Activated CD4-positive, alpha-beta memory T cell treated with anti-CD3 and anti-CD28 coated beads, Interleukin-2, amount 10 ng/mL, durations not matched to agents 7 days and 5 days (primary cell): ENCODE measurements at regions not wholly inside any gene's neighbourhood (a gene's known extent, or its start where the extent isn't known, plus 50 kb on each side); places are given as distances from the start of the nearest gene placed in this dataset.

Experiments used
- CTCF ChIA-PET: fragments of 350-600 bp; sonication (Branson Sonifier 250); formaldehyde crosslinking; loops from one replicate; lab custom pipeline; 2021; ENCODE audit warnings: antibody characterized with exemption, inconsistent platforms; lab: Charles Lee
- POLR2A ChIA-PET: fragments of 350-600 bp; sonication (Branson Sonifier 250); formaldehyde crosslinking; loops from one replicate; lab custom pipeline; 2021; ENCODE audit warnings: antibody characterized with exemption; lab: Charles Lee
- DNase-seq: peaks from one replicate; pipeline ENCODE4 v3.0.0-alpha.2; 2020
- H3K27ac Mint-ChIP-seq: one replicate; pipeline ENCODE4 v1.8.0; 2021; ENCODE audit warnings: mild to moderate bottlenecking, mixed read lengths
- H3K27me3 Mint-ChIP-seq: one replicate; pipeline ENCODE4 v1.8.0; 2021; ENCODE audit warnings: mixed read lengths
- H3K36me3 Mint-ChIP-seq: one replicate; pipeline ENCODE4 v1.8.0; 2021; ENCODE audit warnings: low read depth, mixed read lengths
- H3K4me1 Mint-ChIP-seq: one replicate; pipeline ENCODE4 v1.8.0; 2021; ENCODE audit warnings: mixed read lengths
- H3K4me3 Mint-ChIP-seq: one replicate; pipeline ENCODE4 v1.8.0; 2021; ENCODE audit warnings: mild to moderate bottlenecking, mixed read lengths
- H3K9me3 Mint-ChIP-seq: one replicate; pipeline ENCODE4 v1.8.0; 2021; ENCODE audit warnings: mixed read lengths

DNA sequence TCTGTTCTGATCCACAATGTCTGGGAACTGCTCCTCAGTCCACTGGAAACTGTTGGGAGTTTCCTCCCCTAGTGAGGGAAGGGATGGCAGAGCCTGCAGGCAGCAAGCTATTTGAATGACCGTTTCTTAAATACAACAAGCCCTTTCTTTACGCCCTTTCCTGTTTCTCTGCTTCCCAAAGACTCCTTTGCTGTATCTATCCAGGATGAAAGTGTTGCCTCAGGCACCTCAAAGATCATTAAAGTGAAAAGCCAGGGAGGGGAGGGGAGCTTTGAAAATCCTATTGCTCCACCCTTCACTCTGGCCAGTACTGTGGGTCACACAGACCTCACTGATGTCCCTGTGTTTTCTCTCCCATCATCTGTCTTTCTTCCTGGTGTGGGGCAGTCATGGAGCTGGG is 213.1 kb downstream of the RNF144B start:
- no peaks in the 10 kb centered on the region for H3K4me1 Mint-ChIP-seq
- H3K27me3 Mint-ChIP-seq: peaks cover 5% of the 10 kb centered on the region
- H3K27ac Mint-ChIP-seq: no peak overlapping the region
- H3K36me3 Mint-ChIP-seq: no peaks in the 10 kb centered on the region
- CTCF ChIA-PET: interaction anchor here (1.5 kb wide), 1 partner anchor 1456 kb away, joined by 4 read pairs; no protein-coding TSS in a partner anchor
- POLR2A ChIA-PET: no interaction called here
- H3K9me3 Mint-ChIP-seq: no peaks in the 10 kb centered on the region
- no peak for DNase-seq
- H3K4me3 Mint-ChIP-seq: no peak overlapping the region

DNA sequence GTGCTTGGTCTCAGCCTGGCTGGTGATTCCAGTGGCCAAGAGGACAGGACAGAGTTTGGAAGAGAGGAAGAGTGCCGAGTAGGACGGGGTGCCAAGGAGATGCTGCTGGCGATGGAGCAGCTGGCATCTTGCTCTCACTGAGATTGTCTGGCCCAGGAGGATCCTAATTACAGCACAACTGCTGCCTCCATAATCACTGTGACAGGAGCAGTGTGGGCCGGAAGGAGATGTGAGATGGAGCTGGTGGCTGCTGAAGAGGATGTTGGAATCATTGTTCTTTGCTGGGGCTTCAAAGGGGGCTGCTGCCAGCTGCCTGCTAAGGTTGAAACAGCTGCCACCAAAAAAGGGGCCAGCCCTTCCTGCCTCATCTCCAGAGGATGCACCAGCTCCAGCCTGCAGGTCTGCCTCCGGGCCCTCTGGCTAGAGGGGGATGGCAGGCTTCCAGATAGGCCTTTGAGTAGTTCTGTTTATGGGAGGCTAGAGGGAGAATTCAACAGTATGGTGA is 214.4 kb downstream of the RNF144B start:
- no peak overlapping the region for H3K4me3 Mint-ChIP-seq
- CTCF ChIA-PET: no interaction called here
- H3K27me3 Mint-ChIP-seq: peaks cover 4% of the 10 kb centered on the region
- H3K36me3 Mint-ChIP-seq: no peaks in the 10 kb centered on the region
- POLR2A ChIA-PET: no interaction called here
- DNase-seq: no peak
- H3K9me3 Mint-ChIP-seq: no peaks in the 10 kb centered on the region
- H3K4me1 Mint-ChIP-seq: no peaks in the 10 kb centered on the region
- H3K27ac Mint-ChIP-seq: no peak overlapping the region

DNA sequence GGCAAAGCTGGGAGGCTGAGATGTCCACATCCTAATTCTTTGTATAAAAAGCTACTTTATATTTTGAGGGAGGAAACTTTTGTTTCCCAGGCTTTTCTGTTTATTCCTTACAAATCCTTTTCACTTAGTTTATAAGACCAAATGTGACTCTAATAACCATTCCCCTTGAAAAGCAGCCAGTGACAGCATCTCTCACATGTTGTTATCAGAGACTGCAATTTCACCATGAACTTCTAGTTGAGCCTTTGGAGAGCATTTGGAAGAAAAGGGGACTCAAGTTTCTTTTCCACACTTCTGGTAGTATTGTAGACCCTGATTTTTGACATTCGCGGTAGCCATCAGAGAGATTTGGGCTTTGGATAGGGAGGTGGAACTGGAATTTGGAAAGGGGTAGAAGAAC is 215.8 kb downstream of the RNF144B start:
- ChIA-PET POLR2A (no interaction called here), CTCF (no interaction called here)
- Mint-ChIP-seq H3K27ac (no peak overlapping the region), H3K4me1 (no peaks in the 10 kb centered on the region), H3K4me3 (no peak overlapping the region), H3K36me3 (no peaks in the 10 kb centered on the region), H3K9me3 (no peaks in the 10 kb centered on the region), H3K27me3 (peaks cover 4% of the 10 kb centered on the region)
- DNase-seq: no peak

DNA sequence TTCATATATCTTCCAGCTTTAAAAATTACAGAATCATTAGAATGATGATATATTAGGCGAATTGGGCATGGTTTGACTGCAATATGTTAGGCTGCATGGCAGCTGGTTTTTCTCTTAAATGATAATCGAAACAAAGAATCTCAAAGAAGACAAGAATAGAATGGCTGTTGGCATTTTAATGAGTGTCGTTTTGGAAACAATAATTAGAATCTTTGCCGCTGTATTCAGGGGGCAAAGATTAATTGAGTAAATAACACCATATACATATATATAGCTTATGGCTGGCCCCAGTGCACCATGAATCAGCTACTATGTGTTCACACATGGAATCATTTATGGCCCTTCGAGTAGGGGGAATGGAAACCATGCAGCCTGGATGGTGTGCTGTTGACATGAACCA is 216.2 kb downstream of the RNF144B start:
- ChIA-PET CTCF (no interaction called here), POLR2A (no interaction called here)
- Mint-ChIP-seq H3K4me3 (no peak overlapping the region), H3K36me3 (no peaks in the 10 kb centered on the region), H3K4me1 (no peaks in the 10 kb centered on the region), H3K9me3 (no peaks in the 10 kb centered on the region), H3K27ac (no peak overlapping the region), H3K27me3 (peaks cover 4% of the 10 kb centered on the region)
- no peak for DNase-seq

DNA sequence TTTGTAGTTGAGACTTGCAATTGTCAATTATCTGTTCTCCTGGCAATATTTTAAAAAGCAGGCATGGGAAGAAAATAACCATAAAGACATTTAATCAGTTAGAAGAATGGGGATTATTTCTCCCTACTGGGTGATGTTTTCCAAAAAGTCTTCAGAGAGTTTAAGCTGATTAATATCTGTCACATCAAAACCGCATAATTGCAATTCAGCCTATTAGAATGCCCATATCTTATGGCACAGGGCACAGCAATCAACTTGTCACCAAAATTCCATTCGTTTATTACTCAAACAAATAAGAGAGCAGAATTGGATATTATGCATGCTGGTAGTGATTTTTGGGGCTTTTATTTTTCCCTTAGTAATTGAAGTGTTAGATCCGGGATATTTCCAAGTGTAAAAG is 218.7 kb downstream of the RNF144B start:
- H3K4me3 Mint-ChIP-seq: no peak overlapping the region
- no peak for DNase-seq
- H3K27me3 Mint-ChIP-seq: peaks cover 4% of the 10 kb centered on the region
- POLR2A ChIA-PET: no interaction called here
- CTCF ChIA-PET: interaction anchor here (1.5 kb wide), 1 partner anchor 10 kb away, joined by 6 read pairs; no protein-coding TSS in a partner anchor
- H3K27ac Mint-ChIP-seq: no peak overlapping the region
- no peaks in the 10 kb centered on the region for H3K36me3 Mint-ChIP-seq
- no peaks in the 10 kb centered on the region for H3K9me3 Mint-ChIP-seq
- no peaks in the 10 kb centered on the region for H3K4me1 Mint-ChIP-seq

DNA sequence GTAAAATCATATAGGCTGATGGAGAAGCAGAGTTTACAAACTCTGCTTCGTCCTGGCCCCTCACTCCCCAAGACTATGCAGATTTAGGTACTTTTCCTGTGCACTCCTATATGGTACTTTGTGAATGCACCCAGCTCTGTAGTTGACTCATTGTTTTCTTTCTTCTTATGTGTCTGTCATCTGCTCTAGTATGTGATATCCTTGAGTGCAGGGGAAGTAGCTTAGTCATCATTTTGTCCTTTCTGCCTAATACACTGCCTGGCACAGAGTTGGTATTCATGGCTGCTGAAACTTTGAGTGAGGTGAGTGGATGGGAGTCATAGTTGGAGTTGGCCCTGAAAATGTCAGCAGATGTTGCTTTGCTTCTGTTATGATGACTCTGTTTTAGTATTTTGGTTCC is 222.6 kb downstream of the RNF144B start:
- no peak for DNase-seq
- Mint-ChIP-seq H3K4me3 (no peak overlapping the region), H3K4me1 (no peaks in the 10 kb centered on the region), H3K36me3 (no peaks in the 10 kb centered on the region), H3K9me3 (no peaks in the 10 kb centered on the region), H3K27ac (no peak overlapping the region), H3K27me3 (peaks cover 2% of the 10 kb centered on the region)
- CTCF ChIA-PET: interaction anchor here (1.3 kb wide), 1 partner anchor 13 kb away, joined by 4 read pairs; no protein-coding TSS in a partner anchor
- POLR2A ChIA-PET: no interaction called here

DNA sequence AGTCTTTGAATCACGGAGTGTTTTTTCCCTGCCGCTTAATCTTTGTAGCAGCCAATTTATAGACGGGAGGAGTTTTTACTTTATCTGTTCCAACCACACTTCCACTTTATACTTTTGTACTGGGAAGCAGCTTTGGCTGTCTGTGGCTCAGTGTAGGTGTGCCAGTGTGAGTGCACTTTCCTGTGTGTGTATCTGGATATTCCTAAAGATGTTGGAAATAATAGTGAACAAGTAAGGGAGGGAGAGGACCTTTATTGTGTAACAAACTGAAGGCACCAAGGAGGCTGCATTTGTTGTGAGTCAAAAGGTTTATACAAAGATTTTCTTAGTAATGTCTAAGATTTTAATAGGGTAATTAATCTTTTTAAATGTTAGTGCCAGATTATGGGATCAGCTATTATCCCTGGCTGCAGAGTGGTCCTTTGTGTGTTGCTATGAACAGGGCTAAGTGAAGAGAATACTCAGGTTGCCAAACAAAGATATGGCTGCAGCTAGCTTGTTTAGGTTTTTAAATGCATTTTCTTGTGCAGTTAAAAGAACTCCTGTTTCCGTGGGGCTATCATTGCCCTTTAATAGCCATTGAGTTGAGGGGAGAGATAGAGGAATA is 226.3 kb downstream of the RNF144B start:
- Mint-ChIP-seq H3K4me3 (no peak overlapping the region), H3K9me3 (no peaks in the 10 kb centered on the region), H3K27ac (no peak overlapping the region), H3K36me3 (no peaks in the 10 kb centered on the region), H3K27me3 (peaks cover 2% of the 10 kb centered on the region), H3K4me1 (no peaks in the 10 kb centered on the region)
- no peak for DNase-seq
- POLR2A ChIA-PET: no interaction called here
- CTCF ChIA-PET: no interaction called here

DNA sequence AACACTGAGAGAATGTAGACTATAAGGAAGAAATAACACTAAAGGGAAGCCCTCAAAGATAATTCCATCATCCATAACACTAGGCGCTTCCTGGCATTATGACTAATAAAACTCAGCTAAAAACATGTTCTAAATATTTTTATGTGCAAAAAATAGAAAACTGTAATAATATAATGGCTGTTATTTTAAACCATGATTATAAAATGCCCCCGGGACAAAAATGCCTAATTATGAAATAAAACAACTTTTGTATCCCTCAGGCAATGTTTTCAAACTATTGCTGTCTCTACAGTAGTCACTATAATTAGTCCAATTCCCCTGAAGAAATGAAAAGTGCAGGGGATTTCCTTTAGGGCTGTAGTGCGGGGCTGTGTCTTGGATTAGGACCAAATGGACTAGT is 242.4 kb downstream of the RNF144B start:
- POLR2A ChIA-PET: no interaction called here
- H3K4me1 Mint-ChIP-seq: no peaks in the 10 kb centered on the region
- H3K27ac Mint-ChIP-seq: no peak overlapping the region
- no peak overlapping the region for H3K4me3 Mint-ChIP-seq
- CTCF ChIA-PET: no interaction called here
- H3K36me3 Mint-ChIP-seq: no peaks in the 10 kb centered on the region
- H3K27me3 Mint-ChIP-seq: no peaks in the 10 kb centered on the region
- DNase-seq: no peak
- H3K9me3 Mint-ChIP-seq: no peaks in the 10 kb centered on the region

DNA sequence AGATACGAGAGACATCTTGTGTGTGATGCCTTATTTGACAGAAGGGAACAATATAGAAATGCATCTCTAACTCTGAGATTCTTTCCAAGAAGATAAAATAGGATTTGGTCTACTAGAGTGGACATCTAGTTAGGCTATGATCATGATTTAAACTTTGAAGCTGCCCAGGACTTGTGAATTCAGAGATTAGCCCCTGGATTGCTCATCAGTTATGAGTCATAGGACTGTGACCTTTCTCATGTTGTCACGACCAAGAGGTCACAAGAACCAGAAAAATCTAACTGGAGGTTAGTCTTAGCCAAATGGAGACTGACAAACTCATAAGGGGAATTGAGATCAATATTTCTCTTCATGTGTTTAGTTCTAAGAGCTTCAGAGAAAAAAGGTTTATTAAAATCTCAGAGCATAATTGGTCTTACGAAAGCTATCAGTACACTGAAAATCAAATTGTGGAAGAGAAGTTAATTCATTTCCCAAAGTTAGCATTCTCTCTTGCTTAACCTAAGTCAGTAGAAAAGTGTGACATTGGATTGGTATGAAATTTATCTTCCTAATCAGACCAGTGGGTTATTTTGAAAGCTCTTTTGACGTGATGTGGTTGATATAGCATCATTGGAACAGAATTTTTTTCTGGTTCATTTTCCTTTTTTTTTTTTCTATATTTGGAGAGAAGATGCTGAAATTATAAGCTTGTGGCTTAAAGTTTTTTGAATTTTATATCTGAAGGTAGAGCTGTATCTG is 245.7 kb downstream of the RNF144B start:
- no peaks in the 10 kb centered on the region for H3K36me3 Mint-ChIP-seq
- H3K27me3 Mint-ChIP-seq: no peaks in the 10 kb centered on the region
- H3K4me3 Mint-ChIP-seq: no peak overlapping the region
- ChIA-PET CTCF (no interaction called here), POLR2A (no interaction called here)
- H3K4me1 Mint-ChIP-seq: no peaks in the 10 kb centered on the region
- DNase-seq: no peak
- no peak overlapping the region for H3K27ac Mint-ChIP-seq
- no peaks in the 10 kb centered on the region for H3K9me3 Mint-ChIP-seq

DNA sequence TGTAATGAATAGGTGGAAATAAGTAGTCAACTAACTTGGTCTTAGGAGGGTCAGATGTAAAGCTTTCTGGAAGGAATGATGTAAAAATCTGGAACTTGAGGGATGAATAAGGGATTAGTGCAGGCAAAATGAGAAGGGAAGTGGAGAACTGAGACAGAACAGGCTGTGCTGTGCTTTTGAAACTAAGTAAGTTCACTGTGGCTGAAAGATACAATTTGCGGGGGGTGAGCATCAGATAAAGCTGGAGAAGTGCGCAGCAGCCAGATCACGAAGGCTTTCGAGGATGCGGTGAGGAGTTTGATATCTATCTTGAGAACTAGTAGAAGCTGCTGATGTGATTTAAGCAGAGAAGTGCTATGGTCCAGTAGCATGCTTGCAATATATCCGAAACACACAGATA is 247.8 kb downstream of the RNF144B start:
- Mint-ChIP-seq H3K27ac (no peak overlapping the region), H3K36me3 (no peaks in the 10 kb centered on the region), H3K4me3 (no peak overlapping the region), H3K27me3 (no peaks in the 10 kb centered on the region), H3K9me3 (no peaks in the 10 kb centered on the region), H3K4me1 (no peaks in the 10 kb centered on the region)
- DNase-seq: no peak
- ChIA-PET POLR2A (no interaction called here), CTCF (no interaction called here)

DNA sequence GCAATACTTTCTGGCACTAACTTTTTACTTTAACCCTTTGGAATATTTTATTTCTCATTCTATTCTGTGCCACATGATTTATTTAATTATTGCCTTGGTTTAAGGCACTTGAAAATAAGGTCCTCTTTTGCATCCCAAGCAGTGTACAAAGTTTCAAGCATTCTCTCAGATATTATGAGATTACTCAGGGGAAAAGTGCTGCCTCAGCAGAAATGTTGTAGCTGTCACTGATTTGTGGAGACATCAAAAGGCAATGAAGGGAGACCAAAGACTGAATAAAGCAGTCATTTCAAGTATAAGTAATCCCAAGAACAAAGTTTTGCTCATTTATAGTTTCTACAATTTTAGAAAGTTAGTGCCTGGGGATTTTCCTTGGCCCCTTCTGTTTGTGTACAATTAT is 253.0 kb downstream of the RNF144B start:
- H3K27ac Mint-ChIP-seq: no peak overlapping the region
- no peaks in the 10 kb centered on the region for H3K4me1 Mint-ChIP-seq
- ChIA-PET POLR2A (no interaction called here), CTCF (no interaction called here)
- H3K9me3 Mint-ChIP-seq: no peaks in the 10 kb centered on the region
- no peaks in the 10 kb centered on the region for H3K36me3 Mint-ChIP-seq
- no peak overlapping the region for H3K4me3 Mint-ChIP-seq
- no peaks in the 10 kb centered on the region for H3K27me3 Mint-ChIP-seq
- no peak for DNase-seq

DNA sequence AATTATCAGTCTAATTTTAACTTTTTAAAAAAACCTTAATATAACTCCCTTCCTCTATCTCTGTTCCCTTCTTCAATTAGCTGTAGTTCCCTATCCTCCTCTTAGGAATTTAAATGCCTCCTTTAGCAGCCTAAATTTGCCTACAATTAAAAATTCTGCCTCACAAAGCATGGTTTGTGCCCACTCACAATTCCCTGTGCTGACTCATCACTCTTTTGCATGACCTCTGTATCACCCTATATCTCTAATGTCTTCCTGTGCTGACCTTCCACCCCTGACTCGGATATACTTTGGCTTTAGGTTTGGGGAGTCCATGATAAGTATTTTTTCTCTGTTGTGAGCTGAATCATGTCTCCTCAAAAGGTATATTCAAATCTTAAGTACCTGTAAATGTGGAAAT is 253.6 kb downstream of the RNF144B start:
- POLR2A ChIA-PET: no interaction called here
- CTCF ChIA-PET: no interaction called here
- H3K9me3 Mint-ChIP-seq: no peaks in the 10 kb centered on the region
- H3K27ac Mint-ChIP-seq: no peak overlapping the region
- H3K4me1 Mint-ChIP-seq: no peaks in the 10 kb centered on the region
- no peak for DNase-seq
- no peaks in the 10 kb centered on the region for H3K36me3 Mint-ChIP-seq
- H3K27me3 Mint-ChIP-seq: no peaks in the 10 kb centered on the region
- no peak overlapping the region for H3K4me3 Mint-ChIP-seq

DNA sequence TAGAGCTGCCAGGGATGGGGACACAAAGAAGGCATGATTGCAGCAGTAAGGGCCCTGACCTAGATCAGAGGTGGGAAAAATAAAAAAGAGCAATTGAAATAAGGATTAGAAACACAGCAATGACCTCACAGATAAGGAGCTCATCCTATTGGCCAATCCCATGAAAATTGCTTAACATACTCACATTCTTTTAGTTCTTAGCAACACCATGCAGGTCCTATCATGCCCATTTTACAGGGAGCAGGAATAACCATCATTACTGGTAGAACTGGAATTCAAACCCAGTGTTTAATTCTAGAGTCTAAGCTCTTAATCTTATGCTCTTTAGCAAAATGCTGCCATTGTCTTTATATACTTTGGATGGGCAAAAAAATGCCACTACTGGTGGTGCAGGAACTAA is 267.7 kb downstream of the RNF144B start:
- no peak for DNase-seq
- ChIA-PET POLR2A (no interaction called here), CTCF (no interaction called here)
- Mint-ChIP-seq H3K4me3 (no peak overlapping the region), H3K4me1 (no peaks in the 10 kb centered on the region), H3K9me3 (peaks cover 9% of the 10 kb centered on the region), H3K36me3 (no peaks in the 10 kb centered on the region), H3K27me3 (no peaks in the 10 kb centered on the region), H3K27ac (no peak overlapping the region)

DNA sequence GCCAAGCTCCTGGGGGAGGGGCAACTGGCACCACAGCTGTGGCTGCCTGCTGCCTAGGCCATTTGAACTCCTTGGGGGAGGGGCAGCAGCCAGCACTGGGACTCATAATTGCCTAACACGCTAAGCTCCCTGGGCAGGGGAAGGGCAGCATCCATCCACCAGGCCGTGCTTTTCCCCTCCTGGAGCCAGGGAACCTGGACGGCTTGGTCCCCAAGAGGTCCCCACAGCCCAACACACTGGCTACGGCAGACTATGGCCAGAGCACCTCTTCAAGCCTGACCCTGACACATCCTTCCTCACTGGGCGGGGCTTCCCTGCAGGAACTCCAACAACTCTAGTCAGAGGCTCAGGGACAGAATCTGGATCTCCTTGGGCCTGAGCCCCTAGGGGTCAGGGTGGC is 269.4 kb downstream of the RNF144B start:
- POLR2A ChIA-PET: no interaction called here
- Mint-ChIP-seq H3K4me1 (no peaks in the 10 kb centered on the region), H3K27me3 (no peaks in the 10 kb centered on the region), H3K27ac (no peak overlapping the region), H3K36me3 (no peaks in the 10 kb centered on the region), H3K4me3 (no peak overlapping the region), H3K9me3 (peaks cover 9% of the 10 kb centered on the region)
- DNase-seq: no peak
- CTCF ChIA-PET: no interaction called here
